GM18867 (cell line): ENCODE measurements at regions not wholly inside any gene's neighbourhood (a gene's known extent, or its start where the extent isn't known, plus 50 kb on each side); places are given as distances from the start of the nearest gene placed in this dataset.
"Not testable (repeated sequence)": the region's sequence is repeated elsewhere in the genome, so short reads cannot be mapped to it uniquely, and the experiment has no call there.

ENCODE experiments used
- ATAC-seq: cut with Tn5 transposase; IDR thresholded peaks from one replicate; pipeline ENCODE4 v1.9.1; 2021; ENCODE audit warnings: mild to moderate bottlenecking, moderate library complexity; ENCODE audit not compliant: unreplicated experiment

DNA sequence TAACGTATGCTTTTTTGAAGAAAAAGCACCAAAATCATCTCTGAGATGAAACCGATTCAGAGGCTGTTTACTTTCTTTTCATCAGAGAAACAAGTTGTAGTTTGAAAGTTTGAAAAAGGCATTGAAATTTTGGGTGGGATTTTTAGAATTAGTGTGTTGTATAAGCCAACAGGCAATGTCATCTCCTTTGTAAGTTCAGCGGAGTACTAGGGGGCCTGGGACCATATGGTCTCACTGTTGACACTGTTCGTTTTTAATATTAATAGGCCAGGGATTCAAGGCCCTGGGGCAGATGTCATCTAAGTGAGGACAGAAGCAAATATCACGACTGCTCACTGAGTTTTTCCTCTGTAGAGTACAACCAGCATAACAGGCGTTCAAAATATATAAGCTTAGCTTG lies 256.2 kb upstream of the RARB start:
- no peak for ATAC-seq

GRCh38 chr3:25173606-25174005 lies 254.5 kb upstream of the RARB start:
- no peak for ATAC-seq

DNA sequence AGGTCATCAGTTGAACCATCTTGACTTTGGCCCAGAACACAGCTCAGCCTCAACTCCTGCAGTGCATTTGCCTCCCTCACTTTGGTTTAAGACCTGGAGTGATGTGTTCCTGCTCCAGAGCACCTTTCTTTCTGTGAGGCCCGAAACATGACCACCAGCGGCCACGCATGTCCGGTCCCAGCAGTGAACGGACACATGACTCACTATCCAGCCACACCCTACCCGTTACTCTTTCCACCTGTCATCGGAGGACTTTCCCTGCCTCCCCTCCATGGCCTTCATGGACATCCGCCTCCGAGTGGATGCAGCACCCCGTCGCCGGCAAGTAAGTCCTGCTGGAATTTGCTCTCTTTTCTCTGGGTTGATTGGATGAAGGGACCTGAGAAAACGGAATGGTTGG lies 253.8 kb upstream of the RARB start:
- no peak for ATAC-seq

- no peak for ATAC-seq
Observed at GRCh38 chr3:25177041-25177440, 251.0 kb upstream of the RARB start.

DNA sequence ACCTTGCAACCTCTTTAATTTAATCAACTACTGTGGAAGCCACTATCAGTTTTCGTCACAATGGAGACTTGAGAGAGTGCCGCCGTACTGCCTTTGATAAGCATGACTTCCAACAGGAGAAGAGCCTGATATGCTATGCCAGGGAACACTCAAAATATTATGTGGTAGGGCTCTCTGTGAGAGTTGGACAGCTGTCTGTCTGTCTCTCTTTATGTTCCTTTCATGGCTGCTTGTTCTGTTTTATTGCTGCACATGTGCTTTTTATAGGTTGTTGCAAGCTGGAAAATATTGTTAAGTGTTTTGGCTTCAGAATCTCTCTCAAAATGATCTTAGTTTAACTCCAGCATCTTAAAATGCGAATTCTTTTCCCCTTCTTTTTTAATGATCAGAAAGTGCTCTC lies 249.4 kb upstream of the RARB start:
- ATAC-seq, result no peak

- no peak for ATAC-seq
Observed at GRCh38 chr3:25181096-25181495, 247.0 kb upstream of the RARB start.

DNA sequence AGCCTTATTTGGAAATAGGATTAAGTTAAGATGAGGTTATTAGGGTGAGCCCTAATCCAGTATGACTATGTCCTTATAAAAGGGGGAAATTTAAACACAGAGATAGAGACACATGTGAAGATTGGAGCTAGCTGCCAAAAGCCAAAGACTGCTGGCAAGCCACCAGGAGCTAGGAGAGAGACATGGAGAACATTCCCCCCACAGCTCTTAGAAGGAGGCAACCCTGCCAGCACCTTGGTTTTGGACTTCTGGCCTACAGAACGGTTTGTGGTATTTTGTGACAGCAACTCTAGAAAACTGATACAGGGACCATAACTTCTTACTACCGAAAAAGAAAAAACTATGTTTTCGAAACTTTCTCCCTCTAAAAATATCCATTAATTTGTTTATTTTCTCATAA lies 245.3 kb upstream of the RARB start:
- ATAC-seq, result no peak

DNA sequence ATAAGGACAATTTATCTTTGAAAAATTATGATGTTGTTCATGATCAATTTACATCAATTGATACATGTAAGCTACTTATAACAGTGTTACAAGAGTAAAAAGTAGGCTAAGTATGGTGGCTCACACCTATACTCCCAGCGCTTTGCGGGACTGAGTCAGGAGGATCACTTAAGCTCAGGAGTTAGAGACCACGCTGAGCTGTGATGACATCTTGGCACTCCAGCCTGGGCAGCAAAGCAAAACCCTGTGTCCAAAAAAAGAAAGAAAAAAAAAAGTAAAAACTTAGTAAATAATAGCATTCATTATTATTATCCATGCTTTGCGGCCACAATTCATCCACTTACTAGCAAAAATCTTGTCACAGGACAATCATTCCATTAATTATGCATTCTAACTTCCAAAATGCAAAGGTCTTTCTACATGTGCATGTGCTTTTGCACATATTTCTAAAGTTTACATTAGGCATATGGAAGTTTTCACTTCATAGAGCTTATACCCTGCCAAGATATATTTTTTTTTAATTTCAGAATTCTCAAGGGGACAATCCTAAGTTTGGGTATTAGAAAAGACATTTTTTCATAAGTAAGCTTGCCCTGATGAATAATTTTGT lies 243.3 kb upstream of the RARB start:
- no peak for ATAC-seq

GRCh38 chr3:25191673-25192072 lies 236.4 kb upstream of the RARB start:
- ATAC-seq, result no peak

DNA sequence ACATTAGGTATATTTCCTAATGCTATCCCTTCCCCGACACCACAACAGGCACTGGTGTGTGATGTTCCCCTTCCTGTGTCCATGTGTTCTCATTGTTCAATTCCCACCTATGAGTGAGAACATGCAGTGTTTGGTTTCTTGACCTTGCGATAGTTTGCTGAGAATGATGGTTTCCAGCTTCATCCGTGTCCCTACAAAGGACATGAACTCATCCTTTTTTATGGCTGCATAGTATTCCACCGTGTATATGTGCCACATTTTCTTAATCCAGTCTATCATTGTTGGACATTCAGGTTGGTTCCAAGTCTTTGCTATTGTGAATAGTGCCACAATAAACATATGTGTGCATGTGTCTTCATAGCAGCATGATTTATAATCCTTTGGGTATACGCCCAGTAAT lies 228.5 kb upstream of the RARB start:
- ATAC-seq, result not testable (repeated sequence)

DNA sequence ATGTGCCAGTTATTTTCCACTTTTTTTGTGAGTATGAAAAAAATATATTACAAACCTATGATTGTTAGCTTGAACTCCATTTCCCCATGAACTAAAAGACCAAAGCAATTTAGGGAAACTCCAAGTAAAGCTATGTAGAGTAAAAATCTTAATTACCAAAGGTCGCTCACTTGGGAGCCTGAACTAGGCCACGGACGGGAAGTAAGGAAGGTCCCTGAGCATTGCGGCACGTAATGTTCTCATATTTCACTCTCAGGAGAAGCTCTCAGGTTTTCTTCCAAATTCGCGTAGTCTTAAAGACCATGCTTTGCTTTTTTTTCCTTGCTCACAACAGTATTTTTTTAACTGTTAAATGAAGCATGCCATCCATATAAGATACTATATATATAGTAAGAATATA lies 215.3 kb upstream of the RARB start:
- ATAC-seq, result no peak

GRCh38 chr3:25214034-25214433 lies 214.0 kb upstream of the RARB start:
- no peak for ATAC-seq

- no peak for ATAC-seq
Observed at GRCh38 chr3:25218362-25218761, 209.7 kb upstream of the RARB start.

DNA sequence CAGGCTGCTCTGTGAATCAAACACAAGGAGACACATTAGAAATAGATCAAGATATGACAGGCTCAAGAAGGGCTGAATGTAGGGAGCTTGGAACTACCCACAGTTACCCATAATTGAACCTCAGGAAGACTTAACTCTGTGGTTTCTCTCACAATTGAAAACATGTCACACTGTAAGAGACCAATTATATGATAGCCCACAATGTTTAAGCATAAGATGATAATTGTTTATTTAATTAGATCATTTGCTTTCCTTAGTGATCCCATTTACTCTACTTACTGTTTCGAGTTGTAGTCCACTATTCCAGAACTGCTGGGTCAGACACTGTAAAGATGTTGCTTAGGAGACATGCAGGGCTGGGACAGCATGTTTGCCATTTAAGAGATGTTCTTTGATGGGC lies 201.3 kb upstream of the RARB start:
- no peak for ATAC-seq

DNA sequence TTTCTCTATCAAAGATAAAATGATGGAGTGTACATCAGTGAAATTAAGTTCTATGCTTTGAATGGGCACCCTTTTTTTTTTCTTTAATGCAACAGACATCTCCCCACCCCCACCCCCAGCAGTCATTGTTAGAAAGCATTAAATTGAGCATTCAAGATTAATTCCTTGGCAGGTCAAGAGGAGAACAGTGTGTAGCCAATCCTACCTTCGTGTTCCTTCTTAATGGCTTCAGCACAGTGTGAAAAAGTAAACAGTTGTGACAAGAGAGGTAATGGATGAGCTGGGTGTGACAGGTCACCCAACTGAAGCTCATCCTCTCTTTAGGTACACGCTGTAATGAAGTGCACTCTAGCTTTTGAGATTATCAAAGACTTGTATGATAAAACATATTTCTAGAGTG lies 198.5 kb upstream of the RARB start:
- no peak for ATAC-seq

DNA sequence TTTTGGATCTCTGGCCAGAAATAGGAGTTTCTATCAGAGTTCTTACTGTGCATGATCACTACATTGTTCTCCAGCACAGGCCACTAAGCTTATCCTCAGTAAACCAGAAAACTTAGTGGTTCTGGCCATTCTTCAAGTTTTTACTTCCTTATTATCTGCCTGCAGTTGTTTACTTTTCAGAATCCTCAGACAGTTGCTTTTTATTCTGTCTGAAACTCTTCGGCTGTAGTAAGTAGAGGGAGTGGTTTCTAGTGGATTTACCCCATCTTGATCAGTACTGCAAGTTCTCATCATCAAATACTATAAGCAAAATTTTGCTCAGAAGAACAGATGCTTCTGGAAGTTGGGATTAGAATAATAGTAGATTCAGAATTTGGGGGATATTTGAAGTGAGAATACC lies 193.0 kb upstream of the RARB start:
- ATAC-seq, result no peak

GRCh38 chr3:25235466-25235865 lies 192.6 kb upstream of the RARB start:
- ATAC-seq, result no peak

- ATAC-seq, result no peak
Observed at GRCh38 chr3:25237602-25238001, 190.5 kb upstream of the RARB start.

GRCh38 chr3:25239042-25239441 lies 189.0 kb upstream of the RARB start:
- no peak for ATAC-seq

GRCh38 chr3:25246913-25247312 lies 181.2 kb upstream of the RARB start:
- ATAC-seq, result no peak

DNA sequence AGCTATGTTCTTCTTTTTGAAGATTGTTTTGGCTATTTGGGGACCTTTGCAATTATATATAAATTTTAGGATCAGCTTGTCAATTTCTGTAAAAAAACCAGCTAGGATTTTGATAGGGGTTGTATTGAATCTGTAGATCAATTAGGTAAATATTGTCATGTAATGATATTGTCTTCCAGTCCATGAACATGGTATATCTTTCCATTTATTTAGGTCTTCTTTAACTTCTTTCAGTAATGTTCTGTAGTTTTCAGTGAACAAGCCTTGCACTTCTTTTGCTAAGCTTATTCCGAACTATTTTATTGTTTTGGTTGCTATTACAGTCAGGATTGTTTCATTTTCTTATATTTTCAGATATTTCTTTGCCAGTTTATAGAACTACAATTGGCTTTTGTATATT lies 175.8 kb upstream of the RARB start:
- no peak for ATAC-seq

DNA sequence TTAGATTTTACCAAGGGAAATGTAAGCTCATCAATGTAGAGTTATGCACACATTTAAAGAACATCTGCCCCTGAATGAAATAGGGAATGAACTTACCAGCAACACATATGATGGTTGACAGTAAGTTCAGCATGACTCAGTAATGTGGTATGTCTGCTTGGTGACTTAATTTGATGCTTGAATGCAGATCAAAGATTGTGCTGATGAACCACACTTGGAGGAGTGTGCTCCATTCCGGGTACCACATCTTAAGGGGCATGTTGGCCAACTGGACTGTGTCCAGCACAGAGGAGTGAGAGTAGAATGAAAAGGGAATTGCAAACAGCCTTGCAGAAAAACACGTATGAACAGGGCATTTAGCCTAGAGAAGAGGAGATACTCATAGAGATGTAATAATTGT lies 171.0 kb upstream of the RARB start:
- ATAC-seq, result no peak

DNA sequence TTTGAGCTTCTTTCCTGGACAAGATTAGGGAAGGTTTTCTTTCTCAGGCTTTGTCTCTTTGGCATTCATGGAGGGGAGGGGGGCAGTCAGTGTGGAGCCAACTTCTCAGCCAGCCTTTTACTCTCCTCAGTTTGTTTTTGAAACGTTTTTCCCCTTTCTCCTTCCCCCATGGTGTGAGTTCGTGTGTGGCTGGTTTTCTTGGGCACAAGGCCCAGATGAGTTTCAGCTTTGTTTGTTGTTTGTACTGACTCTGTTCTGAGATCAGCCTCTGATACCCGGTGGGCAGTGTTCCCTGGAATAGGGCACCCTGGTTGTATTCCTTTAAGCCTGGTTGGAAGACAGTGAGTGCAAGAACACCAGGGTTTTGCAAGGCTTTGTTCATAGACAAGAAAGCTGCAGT lies 168.2 kb upstream of the RARB start:
- no peak for ATAC-seq

DNA sequence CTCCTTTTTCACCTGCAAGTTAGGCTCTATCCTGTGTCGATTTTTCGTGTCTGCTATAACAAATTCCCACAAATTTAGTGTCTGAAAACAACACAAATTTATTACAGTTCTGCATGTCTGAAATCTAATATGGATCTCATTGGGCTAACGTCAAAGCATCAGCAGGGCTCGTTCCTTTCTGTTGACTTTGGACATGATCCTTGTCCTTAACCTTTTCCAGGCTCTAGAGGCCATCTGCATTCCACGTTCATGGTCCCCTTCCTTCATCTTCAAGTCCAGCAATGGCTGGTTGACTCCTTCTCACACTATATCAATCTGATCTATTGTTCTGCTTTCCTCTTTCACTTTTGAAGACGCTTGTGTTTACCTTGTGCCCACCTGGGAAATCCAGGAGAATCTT lies 165.7 kb upstream of the RARB start:
- no peak for ATAC-seq
